GM12865 (cell line): ENCODE measurements at regions not wholly inside any gene's neighbourhood (a gene's known extent, or its start where the extent isn't known, plus 50 kb on each side); places are given as distances from the start of the nearest gene placed in this dataset.

Experiments
- DNase-seq: peaks from one replicate; pipeline ENCODE4 v3.0.0; 2010; ENCODE audit warnings: low read depth
- H3K4me3 ChIP-seq: 2 replicates; pipeline ENCODE4 v1.5.1; 2011; ENCODE audit warnings: mild to moderate bottlenecking, low read depth, low read length, control low read depth
- CTCF ChIP-seq: IDR thresholded peaks from 2 replicates; pipeline ENCODE4 v1.5.1; 2011; ENCODE audit warnings: low read length, control low read depth, low read depth, inconsistent platforms; ENCODE audit not compliant: insufficient read depth; ENCODE audit errors: missing control alignments

DNA sequence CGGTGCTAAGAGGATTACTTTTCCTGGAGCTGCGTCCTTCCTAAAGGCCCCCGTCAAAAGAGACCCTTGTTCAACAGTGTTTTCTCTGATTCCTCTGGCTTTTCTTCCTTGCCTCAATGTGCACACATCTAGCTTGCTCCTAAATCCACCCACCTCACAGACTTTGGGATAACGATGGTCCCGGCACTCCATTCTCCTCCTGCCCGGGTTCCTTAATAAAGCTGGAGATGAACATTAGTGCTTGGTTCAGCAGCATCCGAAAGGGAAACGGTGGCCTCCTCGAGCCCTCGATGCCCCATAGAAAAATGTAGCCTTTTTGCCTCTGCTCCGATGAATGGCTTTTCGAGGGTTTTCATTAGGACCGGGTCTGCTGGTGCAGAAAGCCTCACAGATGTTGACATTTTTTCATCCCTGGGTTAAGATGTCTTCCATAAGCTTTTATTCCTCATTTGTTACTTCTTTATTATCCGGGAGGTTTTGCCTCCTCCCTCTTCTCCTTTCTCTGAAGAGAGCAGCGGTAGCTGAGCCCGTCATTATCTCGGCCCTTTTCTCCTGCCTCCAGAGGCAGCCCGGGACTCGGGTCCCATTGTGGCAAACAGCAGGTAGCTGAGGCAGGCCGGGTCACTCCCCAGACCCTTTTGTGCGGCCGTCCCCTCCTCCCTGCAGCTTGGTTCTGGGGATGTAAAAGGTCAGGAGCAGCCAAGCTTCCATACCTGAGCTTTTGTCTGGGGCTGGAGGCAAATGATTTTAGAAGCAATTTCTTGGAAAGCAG, 64.6 kb downstream of the CPN2 start:
- DNase-seq, result no peak
- no peak overlapping the region for H3K4me3 ChIP-seq
- TF ChIP-seq CTCF, result no peak

GRCh38 chr3:194287374-194287773, 63.8 kb downstream of the CPN2 start:
- no peak overlapping the region for H3K4me3 ChIP-seq
- TF ChIP-seq CTCF, result no peak
- no peak for DNase-seq

- no peak for TF ChIP-seq CTCF
- H3K4me3 ChIP-seq, result no peak overlapping the region
- DNase-seq, result no peak
Measured at GRCh38 chr3:194287977-194288706, 63.0 kb downstream of the CPN2 start.
